B cell (primary cell): ENCODE measurements at regions not wholly inside any gene's neighbourhood (a gene's known extent, or its start where the extent isn't known, plus 50 kb on each side); places are given as distances from the start of the nearest gene placed in this dataset.

Source experiments
- CTCF ChIP-seq: fragments of 200-600 bp; IDR thresholded peaks from one replicate; pipeline ENCODE4 v1.8.0; 2022; ENCODE audit warnings: antibody characterized with exemption, mild to moderate bottlenecking
- EZH2 ChIP-seq: IDR thresholded peaks from 2 replicates; pipeline ENCODE4 v1.6.1; 2012; ENCODE audit warnings: borderline replicate concordance, low read depth, mild to moderate bottlenecking, moderate library complexity, low read length; ENCODE audit not compliant: insufficient read depth, poor library complexity, severe bottlenecking

GRCh38 chr3:99313485-99313884, 324.9 kb upstream of the COL8A1 start:
- TF ChIP-seq CTCF, result no peak
- no peak for TF ChIP-seq EZH2
